Activated naive CD8-positive, alpha-beta T cell treated with anti-CD3 and anti-CD28 coated beads, Interleukin-2, amount 50 U/mL, for 16 hours (primary cell): ENCODE measurements at regions not wholly inside any gene's neighbourhood (a gene's known extent, or its start where the extent isn't known, plus 50 kb on each side); places are given as distances from the start of the nearest gene placed in this dataset.

Source experiments
- DNase-seq: peaks from one replicate; pipeline ENCODE4 v3.0.0-alpha.2; 2020; ENCODE audit warnings: low read depth, low spot score

DNA sequence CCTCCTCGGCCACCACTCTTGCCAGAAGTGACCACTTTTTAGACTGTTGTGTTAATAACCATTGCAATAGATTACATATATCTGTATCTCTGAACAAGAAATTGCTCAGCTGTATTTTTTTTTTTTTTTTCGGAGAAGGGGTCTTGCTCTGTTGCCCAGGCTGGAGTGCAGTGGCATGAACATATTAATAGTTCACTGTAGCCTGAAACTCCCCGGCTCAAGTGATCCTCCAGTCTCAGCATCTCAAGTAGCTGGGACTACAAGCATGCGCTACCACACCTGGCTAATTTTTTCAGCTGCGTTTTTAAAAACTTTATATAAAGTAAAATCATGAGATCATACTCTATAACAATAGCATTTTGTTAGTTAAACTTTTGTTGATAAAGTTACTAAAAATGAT is 609.0 kb downstream of the ZNF385D start:
- DNase-seq = no peak

DNA sequence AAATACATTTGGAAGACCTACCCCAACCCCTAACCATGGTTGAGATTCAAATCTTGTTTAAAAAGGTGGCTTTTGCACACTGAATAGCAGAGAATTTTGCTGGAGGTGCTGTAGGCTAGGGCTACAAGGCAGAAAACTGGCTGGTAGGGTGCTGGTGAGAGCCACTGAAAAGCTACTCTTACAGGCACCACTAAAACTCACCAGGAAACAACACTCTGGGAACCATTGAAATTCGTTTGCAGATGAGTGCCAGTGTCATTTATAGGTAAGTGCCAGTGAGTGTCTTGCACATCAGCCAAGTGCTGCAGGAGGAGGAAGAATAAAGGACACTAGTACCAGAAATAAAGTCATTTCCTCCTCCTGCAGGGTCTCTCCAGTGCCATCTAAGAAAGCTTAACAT is 610.2 kb downstream of the ZNF385D start:
- no peak for DNase-seq

DNA sequence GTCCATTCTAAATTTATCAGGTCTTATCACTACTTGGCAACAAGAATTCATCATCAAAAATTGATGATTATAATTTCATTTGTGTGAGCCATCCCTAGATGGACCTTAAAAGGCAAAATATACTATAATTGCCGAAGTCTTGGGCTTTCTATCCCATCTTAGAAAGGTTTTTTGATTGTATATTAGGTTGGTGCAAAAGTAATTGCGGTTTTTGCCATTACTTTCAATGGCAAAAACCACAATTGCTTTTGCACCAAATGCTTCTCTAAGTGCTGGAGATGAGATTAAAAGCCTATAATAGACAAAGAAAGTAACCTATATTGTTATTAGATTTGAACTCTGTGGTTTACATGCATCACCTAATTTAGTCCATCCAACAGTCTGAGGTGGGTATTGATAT is 612.9 kb downstream of the ZNF385D start:
- DNase-seq = no peak

DNA sequence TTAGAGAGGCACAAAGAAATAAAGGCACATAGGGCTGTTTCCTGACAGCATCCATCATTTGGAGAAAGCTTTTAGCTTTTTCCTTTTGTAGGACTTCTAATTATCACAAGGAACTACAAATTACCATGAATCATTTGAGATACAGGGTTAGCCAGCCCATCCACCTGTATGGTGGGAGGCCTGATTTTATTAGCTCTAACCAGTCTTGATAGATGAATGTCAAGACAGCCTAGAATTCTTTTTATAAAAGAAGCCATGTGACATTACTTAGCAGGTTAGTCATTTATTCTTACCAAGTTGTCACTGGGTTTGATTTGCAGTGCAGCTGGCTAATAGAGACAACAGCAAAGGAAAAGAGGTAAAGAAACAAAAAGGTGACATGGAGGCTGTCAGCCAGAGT is 618.1 kb downstream of the ZNF385D start:
- DNase-seq = no peak

DNA sequence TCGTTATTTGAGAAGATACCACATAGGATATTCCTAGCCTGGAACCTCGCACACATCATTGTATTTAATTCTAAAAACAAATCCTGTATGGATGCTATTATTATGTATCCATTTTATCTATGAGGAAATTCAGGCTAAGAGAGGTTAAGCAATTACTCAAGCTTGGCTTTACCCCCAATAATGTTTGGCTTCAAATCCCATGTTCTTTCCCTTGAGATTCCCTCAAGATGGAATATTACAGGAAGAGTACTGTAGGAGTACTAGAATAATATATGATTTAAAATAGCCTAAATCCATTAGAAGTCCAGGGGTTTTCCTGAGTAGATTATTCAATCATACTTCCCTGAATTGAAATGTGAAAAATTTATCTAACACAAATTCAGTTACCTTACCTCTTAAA is 630.2 kb downstream of the ZNF385D start:
- DNase-seq = no peak

DNA sequence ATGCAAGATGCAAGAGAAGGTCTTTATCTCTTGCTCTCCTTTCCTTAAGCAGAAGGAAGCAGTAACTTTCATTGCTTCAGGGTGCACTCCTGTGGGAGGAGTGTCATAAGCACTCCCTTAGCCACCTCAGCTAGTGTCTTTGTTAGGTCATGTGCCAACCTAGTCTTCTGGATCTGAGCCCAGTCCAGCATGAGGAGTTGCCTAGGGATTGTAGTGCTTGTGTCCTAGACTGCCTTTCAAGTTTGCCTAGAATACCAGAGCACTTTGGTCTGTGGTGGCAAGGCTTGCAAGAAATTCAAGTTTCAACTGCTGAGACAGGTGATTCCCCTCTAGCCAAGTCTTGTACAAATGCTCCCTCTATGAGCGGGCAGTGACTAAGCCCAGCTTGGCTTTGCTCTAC is 633.6 kb downstream of the ZNF385D start:
- DNase-seq = no peak

DNA sequence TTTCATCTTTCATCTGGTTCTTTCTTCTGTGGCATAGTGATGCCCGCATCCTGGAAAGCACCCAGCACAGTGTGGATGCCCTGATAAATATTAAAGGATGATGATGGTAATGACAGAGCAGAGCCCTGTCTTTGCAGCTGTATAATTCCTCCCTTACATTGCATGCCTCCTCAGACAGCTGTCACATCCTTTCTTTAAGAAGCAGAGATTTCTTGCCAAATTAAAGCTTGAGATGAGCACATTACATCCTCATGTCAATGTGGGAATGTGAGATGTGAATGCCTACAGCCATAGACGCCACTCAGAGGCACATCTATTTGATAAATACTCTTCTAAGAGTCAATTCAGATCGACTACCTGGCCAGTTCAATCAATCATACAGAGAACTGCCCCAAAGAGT is 642.0 kb downstream of the ZNF385D start:
- no peak for DNase-seq

DNA sequence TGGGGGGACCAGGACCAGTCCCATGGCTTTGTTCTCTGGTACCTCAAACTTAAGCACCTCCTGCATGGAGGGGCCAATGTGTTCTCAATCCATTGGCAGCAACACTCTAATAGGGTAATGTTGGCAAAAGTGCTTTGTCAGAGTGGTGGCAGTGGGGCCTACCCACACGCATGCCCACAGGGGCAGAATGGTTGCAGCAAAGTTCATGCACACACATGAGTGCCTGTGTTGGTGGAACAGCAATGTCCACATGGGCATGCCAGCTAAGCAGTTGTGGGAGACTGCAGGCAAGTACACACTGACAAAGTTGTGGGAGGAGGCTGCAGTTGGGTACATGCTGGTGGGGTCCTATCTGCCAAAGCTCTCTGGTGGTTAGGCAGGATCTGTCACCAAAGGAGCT is 645.2 kb downstream of the ZNF385D start:
- DNase-seq = no peak

DNA sequence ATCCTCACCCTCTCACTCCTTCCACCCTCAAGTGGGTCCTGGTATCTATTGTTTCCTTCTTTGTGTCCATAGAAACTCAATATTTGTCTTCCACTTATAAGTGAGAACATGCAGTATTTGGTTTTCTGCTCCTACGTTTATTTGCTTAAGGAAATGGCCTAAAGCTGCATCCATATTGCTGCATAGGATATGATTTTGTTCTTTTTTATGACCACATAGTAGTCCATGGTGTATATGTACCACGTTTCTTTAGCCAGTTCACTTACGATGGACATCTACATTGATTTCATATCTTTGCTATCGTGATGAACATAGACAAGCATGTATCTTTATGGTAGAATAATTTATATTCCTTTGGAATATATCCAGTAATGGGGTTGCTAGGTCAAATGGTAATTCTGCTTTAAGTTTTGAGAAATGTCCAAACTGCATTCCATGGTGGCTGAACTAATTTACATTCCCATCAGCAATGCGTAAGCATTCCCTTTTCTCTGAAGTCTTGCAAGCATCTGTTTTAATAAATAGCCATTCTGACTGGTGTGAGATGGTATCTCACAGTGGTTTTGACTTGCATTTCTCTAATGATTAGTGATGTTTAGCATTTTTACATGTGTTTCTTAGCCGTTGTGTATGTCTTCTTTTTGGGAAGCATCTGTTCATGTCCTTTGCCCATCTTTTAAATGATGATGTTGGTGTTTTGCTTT is 650.2 kb downstream of the ZNF385D start:
- DNase-seq = no peak

DNA sequence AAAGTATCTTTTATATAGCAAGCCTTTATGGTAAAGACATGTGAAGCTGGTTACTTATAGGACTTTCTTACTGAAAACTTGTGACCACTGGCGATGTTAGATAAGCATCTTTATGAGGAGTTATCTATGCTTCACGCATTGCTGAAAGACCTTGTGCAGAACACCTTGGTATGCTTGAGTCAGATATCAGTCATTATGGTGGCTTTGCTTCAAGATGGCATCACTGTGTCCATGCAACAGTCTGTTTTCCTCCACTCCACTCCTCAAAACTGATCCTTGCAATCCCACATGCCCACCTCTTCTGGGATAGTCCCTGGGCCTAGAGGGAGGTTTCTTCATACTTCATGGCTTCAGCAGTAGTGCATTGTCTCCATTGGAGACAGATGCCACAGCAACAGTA is 656.3 kb downstream of the ZNF385D start:
- no peak for DNase-seq

DNA sequence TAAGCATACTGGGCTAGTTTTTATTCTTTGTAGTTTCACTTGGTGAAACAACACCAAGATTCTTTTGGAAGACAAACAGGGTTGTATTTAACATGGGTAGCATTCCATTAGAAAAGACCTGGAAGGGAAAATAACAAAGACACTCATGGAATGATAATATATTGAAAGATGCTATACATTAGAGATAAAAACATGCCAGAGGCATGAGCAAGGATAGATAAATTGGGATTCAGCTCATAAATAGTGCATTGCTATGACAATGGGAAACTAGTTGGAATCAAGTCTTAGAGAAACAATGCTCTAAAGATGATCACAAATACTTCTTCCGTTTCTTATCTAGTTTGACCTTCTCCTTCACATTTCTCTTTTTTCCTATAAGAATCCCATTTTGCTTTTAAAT is 677.4 kb downstream of the ZNF385D start:
- DNase-seq = no peak

DNA sequence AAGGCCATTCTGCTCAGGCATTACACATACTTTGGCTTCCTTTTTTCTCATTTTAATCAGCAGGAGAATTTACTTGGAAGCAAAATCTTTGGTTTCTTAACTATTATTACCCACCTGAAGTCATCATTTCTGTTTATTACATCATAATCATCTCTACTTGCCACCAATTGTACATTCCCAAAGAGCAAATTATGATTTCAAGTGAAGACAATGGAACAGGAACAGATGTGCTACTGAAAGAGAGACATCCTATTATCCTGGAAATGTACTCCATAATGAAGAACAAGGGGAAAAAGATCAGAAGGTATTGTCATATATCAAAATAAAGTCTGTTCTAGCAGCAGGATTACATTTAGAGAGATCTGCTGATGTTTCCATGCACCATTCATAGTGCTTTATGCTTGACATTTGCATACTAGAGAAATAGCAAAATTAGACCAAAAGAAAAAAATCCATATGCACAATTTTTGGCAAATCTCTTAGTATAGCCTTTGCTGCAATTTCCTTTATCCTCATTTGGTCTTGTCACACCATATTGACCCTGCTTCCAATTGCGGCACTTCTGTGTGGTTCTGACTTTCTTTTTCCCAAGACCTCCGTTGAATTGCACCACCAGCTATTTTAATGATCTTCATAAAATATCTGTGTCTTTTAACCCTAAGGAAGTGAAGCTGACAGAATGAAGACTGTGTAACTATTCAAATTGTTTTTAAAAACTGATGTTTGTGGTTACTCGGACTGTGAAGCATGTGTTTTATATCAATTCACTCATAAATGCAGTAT is 683.8 kb downstream of the ZNF385D start:
- DNase-seq = no peak

DNA sequence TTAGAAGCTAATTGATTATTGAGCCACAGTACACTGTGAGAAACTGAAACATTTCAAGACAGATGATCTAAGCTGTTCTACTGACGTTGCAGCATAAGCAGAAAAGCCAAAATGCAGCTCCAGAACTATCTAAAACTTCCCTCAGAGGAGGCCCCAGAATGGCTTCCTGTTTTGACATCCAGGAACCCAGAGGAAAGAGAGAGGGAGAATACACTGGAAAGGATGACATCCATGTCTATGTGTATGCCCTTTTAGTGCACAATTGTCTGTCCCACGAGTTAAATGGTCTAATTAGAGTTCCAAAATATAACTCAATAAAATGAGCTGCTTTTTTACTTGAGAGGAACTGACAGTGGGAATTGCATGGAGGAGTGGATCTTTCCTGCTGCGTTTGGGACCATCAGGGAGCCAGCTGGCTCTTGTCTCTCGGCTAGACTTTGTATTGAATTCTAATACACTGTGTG is 688.1 kb downstream of the ZNF385D start:
- no peak for DNase-seq

DNA sequence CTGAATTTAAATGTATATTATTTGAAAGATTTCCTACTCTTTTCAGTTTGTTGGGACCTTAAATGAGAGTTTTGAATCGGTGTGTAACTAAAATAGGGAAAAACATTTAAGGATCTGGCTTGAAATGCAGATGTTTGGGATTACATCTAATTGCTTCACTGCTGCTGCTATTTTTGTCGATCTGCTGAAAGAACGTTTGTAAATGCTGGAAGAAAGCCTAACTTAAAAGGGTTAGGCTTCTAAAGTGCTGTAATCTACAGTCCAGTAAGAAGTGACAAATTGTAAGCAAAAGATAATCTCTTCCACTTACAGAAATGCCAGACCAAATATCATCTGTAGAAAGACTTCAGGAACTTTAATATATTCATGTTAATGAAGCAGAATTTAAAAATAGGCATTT is 691.6 kb downstream of the ZNF385D start:
- DNase-seq = no peak

DNA sequence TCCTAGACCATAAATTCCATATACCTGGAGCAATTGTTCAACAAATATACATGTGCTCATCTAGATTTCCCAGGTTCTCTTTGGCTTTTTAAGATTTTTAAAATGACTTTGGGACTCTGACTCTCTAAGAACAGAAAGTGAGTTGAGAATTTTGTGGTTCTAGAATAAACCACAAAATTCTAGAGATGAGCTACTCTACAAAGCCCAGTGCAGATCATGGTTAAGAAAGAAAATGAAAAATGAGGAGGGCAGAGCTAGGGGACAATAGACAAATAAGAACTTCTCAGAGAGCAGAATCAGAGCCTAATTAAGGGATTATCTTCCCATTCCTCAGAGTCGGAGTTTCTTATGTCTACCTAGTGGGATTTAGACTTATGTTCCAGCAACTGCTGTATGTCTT is 694.7 kb downstream of the ZNF385D start:
- no peak for DNase-seq

DNA sequence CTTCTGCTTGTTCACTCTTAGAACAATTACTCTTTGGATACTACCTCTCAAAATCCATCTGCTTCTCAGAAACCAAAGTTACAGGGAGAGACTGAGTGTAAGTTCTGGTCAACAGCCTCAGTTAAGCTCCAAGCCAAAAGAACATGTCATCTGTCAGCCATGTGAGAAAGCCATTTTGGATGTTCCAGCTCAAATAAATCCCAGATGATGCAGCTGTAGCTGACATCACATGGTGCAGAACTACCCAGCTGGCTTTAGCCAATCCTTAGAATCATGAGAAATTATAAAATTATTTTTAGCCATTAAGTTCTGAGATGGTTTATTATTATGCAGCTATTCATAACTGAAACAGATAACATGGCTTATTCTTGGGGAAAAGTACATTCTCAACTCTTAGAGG is 696.0 kb downstream of the ZNF385D start:
- no peak for DNase-seq

DNA sequence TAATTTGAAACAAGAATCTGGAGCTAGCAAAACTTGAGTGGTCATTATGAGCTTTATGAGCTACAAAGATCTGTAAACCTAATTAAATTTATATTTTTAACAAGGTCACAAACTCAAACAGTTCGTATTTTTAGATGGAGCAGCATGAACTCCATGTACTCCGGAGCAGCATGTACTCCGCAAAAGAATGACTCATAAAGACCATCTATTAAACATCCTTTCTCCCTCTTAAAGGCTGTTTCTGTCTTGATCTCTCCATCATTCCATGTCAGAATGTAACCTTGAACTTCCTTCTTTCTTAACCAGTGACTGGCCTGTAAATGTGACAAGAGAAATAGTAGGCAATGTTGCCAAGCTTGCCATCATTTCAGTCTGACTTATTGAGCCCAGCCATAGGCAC is 696.9 kb downstream of the ZNF385D start:
- DNase-seq = no peak

DNA sequence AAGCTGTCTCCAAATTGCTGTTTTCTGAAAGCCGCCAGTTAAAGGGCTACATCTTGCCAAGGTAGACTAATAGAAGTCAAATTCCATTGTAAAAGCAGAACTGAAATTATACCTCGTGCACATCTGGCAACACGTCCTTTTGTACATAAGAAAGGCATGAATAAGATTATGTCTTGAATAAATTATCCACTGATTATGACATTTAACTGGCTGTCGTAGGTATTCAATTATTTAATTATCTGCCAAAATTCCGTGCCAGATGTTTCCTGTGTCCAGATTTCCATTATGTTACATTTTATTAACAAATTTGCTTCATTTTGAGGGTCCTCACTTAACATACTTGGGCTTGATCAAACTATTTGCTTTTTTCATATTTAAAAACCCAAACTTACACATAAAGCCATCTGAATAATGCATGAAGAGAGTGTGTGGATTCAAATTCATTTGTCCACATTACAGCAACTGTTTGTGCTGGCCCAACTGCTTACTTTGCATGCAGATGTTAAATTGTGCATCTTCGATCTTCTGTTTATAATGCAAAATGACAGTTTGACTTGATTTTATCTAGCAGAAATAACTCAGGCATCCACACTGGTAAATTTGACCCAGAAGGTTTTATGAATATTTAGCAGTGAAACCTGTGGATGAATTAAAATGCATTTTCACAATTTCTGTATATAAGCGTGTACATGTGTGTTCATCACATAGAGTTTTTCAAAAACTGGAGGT is 701.5 kb downstream of the ZNF385D start:
- DNase-seq = no peak

DNA sequence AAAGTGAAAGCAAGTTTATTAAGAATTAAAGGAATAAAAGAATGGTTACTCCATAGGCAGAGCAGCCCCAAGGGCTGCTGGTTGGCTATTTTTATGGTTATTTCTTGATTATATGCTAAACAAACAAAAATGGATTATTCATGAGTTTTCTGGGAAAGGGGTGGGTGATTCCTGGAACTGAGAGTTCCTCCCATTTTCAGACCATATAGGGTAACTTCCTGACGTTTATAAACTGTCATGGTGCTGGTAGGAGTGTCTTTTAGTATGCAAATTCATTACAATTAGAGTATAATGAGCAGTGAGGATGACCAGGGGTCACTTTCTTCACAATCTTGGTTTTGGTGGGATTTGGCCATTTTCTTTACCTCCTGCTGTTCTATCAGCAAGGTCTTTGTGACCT is 707.9 kb downstream of the ZNF385D start:
- no peak for DNase-seq

DNA sequence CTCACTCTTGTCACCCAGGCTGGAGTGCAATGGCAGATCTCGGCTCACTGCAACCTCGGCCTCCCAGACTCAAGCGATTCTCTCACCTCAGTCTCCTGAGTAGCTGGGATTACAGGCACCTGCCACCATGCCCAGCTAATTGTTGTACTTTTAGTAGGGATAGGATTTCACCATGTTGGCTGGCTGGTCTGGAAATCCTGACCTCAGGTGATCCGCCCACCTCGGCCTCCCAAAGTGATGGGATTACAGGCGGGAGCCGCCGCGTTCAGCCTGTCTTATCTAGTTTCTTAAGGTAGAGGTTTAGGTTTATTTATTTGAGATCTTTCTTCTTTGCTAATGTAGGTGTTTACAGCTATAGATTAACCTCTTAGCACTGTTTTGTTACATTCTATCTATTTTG is 708.8 kb downstream of the ZNF385D start:
- no peak for DNase-seq

DNA sequence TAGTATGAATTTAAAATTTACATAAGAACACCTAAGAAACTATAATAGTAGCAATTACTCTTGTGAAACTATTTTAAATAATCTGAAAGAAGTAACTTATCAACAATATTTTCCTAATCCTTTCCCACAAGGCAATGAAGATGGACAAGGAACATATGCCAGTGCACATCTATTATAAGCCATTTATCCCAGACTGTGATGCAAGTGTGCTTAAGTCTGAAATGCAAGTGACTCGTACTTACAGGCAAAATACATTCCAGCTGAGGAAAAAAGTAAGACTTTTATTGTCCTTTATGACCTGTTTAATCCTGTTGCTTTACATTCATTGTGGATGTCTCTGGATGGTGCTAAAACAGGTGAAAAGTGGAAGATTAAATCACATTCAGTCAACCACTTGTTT is 709.4 kb downstream of the ZNF385D start:
- no peak for DNase-seq

DNA sequence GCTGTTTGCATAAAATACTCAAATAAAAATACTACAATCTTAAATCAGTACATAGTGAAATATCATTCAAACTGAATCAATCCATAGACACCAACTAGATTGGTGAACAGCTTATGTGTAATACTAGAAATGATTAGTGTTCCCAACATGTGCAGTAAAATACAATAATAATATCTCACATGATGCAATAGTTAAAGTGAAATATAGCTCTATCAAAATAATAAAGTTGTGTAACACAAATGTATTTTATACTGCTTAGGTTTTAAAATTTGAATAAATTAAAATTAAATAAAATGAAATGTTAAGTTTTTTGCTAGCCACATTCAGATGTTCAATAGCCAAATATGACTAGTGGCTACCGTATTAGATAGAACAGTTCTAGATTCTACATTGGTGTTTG is 714.1 kb downstream of the ZNF385D start:
- no peak for DNase-seq

DNA sequence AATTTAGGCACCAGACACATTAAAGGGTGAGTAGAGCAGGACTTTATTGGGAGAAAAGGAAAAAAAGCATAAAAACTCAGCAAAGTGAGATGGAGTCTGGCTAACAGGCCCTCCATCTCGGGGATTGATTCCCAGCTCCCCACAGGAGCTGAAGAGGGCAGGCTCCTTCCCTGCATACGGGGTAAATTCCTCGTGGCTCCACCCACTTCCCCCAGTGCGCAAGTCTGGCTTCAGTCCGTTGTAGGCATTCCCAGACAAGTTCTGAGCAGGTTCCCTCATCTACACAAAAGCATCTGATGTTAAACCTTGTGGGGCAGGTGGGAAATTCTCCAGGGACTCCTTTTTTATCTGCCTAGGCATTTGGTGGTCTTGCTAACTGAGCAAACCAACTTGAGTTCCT is 722.6 kb downstream of the ZNF385D start:
- no peak for DNase-seq
